Endothelial cell of umbilical vein (primary cell): ENCODE measurements at regions not wholly inside any gene's neighbourhood (a gene's known extent, or its start where the extent isn't known, plus 50 kb on each side); places are given as distances from the start of the nearest gene placed in this dataset.

Source experiments
- BruUV-seq: library from RNA; stranded (reverse); fragments of 400-500 nt; replicated peaks from 2 replicates; lab custom pipeline; 2021; lab: Mats Ljungman, UMichigan
- CTCF ChIA-PET: fragments of 300-600, 350-600 bp; sonication (Branson Sonifier 250); formaldehyde crosslinking; loops from one replicate; lab custom pipeline; 2021; ENCODE audit warnings: antibody characterized with exemption, inconsistent platforms; lab: Charles Lee
- POLR2A ChIA-PET: fragments of 300-600, 350-600 bp; sonication (Branson Sonifier 250); formaldehyde crosslinking; loops from one replicate; lab custom pipeline; 2021; ENCODE audit warnings: antibody characterized with exemption, inconsistent platforms; lab: Charles Lee
- DNase-seq: peaks from one replicate; pipeline ENCODE4 v3.0.0-alpha.2; 2011; ENCODE audit warnings: low read depth, low spot score
- FAIRE-seq: peaks from 2 replicates; lab custom pipeline; 2011; peaks lifted over from hg19 to GRCh38; lab: Jason Lieb, UNC
- H2AFZ ChIP-seq: 2 replicates; pipeline ENCODE4 v1.6.0; 2012; ENCODE audit warnings: low read depth, low read length, control low read depth, inconsistent platforms
- H3K27ac ChIP-seq: 2 replicates; pipeline ENCODE4 v1.5.1; 2011; ENCODE audit warnings: low read depth, mild to moderate bottlenecking, control low read depth, low read length, moderate library complexity; ENCODE audit not compliant: insufficient read depth
- H3K27me3 ChIP-seq, 2 experiments: 2 replicates each; pipeline versions ENCODE4 v1.6.0 to v1.6.1; 2011; ENCODE audit warnings: low read length in 2 of 2, mixed read lengths in 1 of 2; ENCODE audit not compliant: control insufficient read depth in 2 of 2, insufficient read depth in 2 of 2
- H3K36me3 ChIP-seq, 2 experiments: 2 replicates in 1 of 2; 3 replicates in 1 of 2; pipeline ENCODE4 v1.5.1; 2011; ENCODE audit warnings: low read length in 2 of 2, mild to moderate bottlenecking in 1 of 2, moderate library complexity in 1 of 2; ENCODE audit not compliant: control insufficient read depth in 2 of 2, insufficient read depth in 2 of 2; ENCODE audit errors: extremely low read depth in 1 of 2
- H3K4me1 ChIP-seq: 3 replicates; pipeline ENCODE4 v1.5.1; 2011; ENCODE audit warnings: mild to moderate bottlenecking, low read length; ENCODE audit not compliant: control insufficient read depth, insufficient read depth; ENCODE audit errors: extremely low read depth
- H3K4me2 ChIP-seq: 2 replicates; pipeline ENCODE4 v1.6.1; 2011; ENCODE audit warnings: low read length, control low read depth, mixed read lengths; ENCODE audit not compliant: insufficient read depth
- H3K4me3 ChIP-seq, 3 experiments: fragments of 200-600 bp in 1 of 3; sonication (generic), shearing (Covaris generic) in 1 of 3; replicated peaks in 1 of 3; 2 replicates each; pipeline ENCODE4 v1.5.1; 2011 to 2016; ENCODE audit warnings: control low read depth in 3 of 3, low read length in 3 of 3, mild to moderate bottlenecking in 2 of 3, inconsistent platforms in 1 of 3, low read depth in 1 of 3, moderate library complexity in 1 of 3; ENCODE audit not compliant: insufficient read depth in 1 of 3
- H3K79me2 ChIP-seq: 2 replicates; pipeline ENCODE4 v1.6.0; 2012; ENCODE audit warnings: low read length, inconsistent platforms; ENCODE audit not compliant: control insufficient read depth, insufficient read depth
- H3K9ac ChIP-seq: replicated peaks from 2 replicates; pipeline ENCODE3; 2011; ENCODE audit warnings: low read length, control low read depth; ENCODE audit not compliant: insufficient read depth; ENCODE audit errors: extremely low read depth
- H3K9me1 ChIP-seq: replicated peaks from 3 replicates; pipeline ENCODE4 v1.6.0; 2011; ENCODE audit warnings: mild to moderate bottlenecking, low read length; ENCODE audit not compliant: control insufficient read depth, insufficient read depth; ENCODE audit errors: extremely low read depth
- H3K9me3 ChIP-seq: replicated peaks from 2 replicates; pipeline ENCODE4 v1.5.1; 2012; ENCODE audit warnings: low read length, inconsistent platforms; ENCODE audit not compliant: control insufficient read depth, insufficient read depth
- H4K20me1 ChIP-seq: replicated peaks from 2 replicates; pipeline ENCODE3; 2011; ENCODE audit warnings: mild to moderate bottlenecking, low read length; ENCODE audit not compliant: control insufficient read depth, insufficient read depth; ENCODE audit errors: extremely low read depth
- CTCF ChIP-seq, 2 donors: IDR thresholded peaks; 1 replicate in 1 of 2; 2 replicates in 1 of 2; pipeline ENCODE4 v1.5.1; 2011; ENCODE audit warnings: low read length in 2 of 2, mild to moderate bottlenecking in 2 of 2, moderate library complexity in 2 of 2, control low read depth in 1 of 2, inconsistent platforms in 1 of 2, low read depth in 1 of 2; ENCODE audit not compliant: insufficient read depth in 1 of 2; ENCODE audit errors: extremely low read depth in 1 of 2
- EZH2 ChIP-seq: IDR thresholded peaks from 2 replicates; pipeline ENCODE4 v1.6.1; 2012; ENCODE audit warnings: borderline replicate concordance, low read depth, mild to moderate bottlenecking, moderate library complexity, low read length, inconsistent platforms; ENCODE audit not compliant: severe bottlenecking
- FOS ChIP-seq: IDR thresholded peaks from 2 replicates; pipeline ENCODE4 v1.6.1; 2011; ENCODE audit warnings: mild to moderate bottlenecking, low read length, moderate library complexity, borderline replicate concordance; ENCODE audit not compliant: insufficient read depth
- GATA2 ChIP-seq: IDR thresholded peaks from 2 replicates; pipeline ENCODE4 v1.7.0; 2011; ENCODE audit warnings: low read depth, mild to moderate bottlenecking, moderate library complexity, mixed read lengths, low read length; ENCODE audit not compliant: insufficient read length, insufficient read depth
- JUN ChIP-seq: IDR thresholded peaks from 2 replicates; pipeline ENCODE4 v1.6.1; 2011; ENCODE audit warnings: borderline replicate concordance, low read depth; ENCODE audit not compliant: insufficient read length, insufficient read depth
- MYC ChIP-seq: IDR thresholded peaks from one replicate; pipeline ENCODE4 v1.6.1; 2011; ENCODE audit warnings: mild to moderate bottlenecking, low read depth, low read length
- POLR2A ChIP-seq: IDR thresholded peaks from 2 replicates; pipeline ENCODE4 v1.6.1; 2012; ENCODE audit warnings: low read depth, mild to moderate bottlenecking, control low read depth, low read length
- POLR2AphosphoS5 ChIP-seq: IDR thresholded peaks from 2 replicates; pipeline ENCODE4 v1.6.1; 2012; ENCODE audit warnings: low read depth, mild to moderate bottlenecking, control low read depth, low read length, moderate library complexity; ENCODE audit not compliant: insufficient read depth
- dilution Hi-C: fragments of 300-500 bp; cut with MboI; formaldehyde crosslinking; loops from one replicate; pipeline ENCODE4 v1.15.0; 2019; ENCODE audit warnings: low sequenced_read_pairs; ENCODE audit not compliant: extremely low pct_ligation_motif_present
- intact Hi-C: fragments of 100-400 bp; cut with micrococcal nuclease; formaldehyde crosslinking; loops from one replicate; pipeline ENCODE4 v1.10.0; 2022
- TF ChIP-seq, protein P1 (sequence below): IDR thresholded peaks from 2 replicates; pipeline ENCODE4 v1.6.1; 2011; ENCODE audit not compliant: insufficient read depth, insufficient read length

DNA sequence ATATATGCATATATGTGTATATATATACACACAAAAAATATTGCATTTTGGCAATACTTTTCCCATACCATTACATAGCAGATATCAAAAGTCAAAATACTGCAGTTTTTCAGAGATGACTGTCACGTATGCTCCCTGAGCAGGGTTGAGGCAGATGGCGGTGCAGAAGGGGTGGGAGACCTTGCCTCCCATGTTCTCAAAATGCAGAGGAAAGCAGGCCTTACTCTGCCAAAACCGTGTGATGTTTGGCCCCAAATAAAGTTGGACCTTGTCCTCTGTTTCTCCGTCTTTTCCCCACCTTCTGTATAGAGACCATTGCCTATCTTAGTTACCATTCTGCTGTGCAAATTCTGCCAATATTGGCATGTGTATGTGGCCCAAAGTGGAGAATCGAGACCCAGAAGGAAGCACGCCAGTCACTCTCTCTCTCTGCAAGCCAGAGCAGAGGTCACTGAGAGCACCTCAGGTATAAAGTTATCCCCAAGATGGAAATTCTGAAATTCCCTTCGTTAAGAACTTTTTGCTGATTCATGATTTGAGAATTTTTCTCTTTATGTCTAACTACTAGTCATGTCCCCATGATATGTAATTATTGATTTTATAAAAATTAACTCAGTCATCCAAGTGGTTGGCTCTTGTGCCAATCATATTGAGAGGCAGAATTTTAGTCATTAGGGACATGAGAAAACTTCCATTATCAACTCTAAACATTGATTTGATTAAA, 898.8 kb downstream of the EPHA4 start:
- Histone ChIP-seq H3K9me3 (no peaks in the 10 kb centered on the region), H3K9me1 (no peaks in the 10 kb centered on the region), H2AFZ (no peak overlapping the region), H3K9ac (no peak overlapping the region), H3K27ac (no peak overlapping the region), H3K4me3 (no peak overlapping the region), H4K20me1 (no peaks in the 10 kb centered on the region), H3K36me3 (no peaks in the 10 kb centered on the region), H3K4me1 (no peaks in the 10 kb centered on the region), H3K79me2 (no peaks in the 10 kb centered on the region), H3K4me2 (no peak overlapping the region), H3K27me3 (no peaks in the 10 kb centered on the region)
- BruUV-seq = no TSS peak
- DNase-seq (no peak), FAIRE-seq (no peak)
- POLR2A ChIA-PET = no interaction called here
- dilution Hi-C loops (no loop called here), intact Hi-C loops (no loop called here)
- CTCF ChIA-PET = no interaction called here
- TF ChIP-seq POLR2A = no peak
- TF ChIP-seq MYC = no peak
- TF ChIP-seq, protein P1, sequence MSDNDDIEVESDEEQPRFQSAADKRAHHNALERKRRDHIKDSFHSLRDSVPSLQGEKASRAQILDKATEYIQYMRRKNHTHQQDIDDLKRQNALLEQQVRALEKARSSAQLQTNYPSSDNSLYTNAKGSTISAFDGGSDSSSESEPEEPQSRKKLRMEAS = no peak
- TF ChIP-seq FOS = no peak
- TF ChIP-seq EZH2 = no peak
- TF ChIP-seq POLR2AphosphoS5 = no peak
- no peak for TF ChIP-seq JUN
- no peak for TF ChIP-seq CTCF (IDR thresholded peaks at IDR 0.05; ENCODE audit: extremely low read depth in 1 of 2, insufficient read depth in 1 of 2, low read depth in 1 of 2, low read length in 2 of 2)
- TF ChIP-seq GATA2 = no peak
